ENCODE measurements at regions not wholly inside any gene's neighbourhood (a gene's known extent, or its start where the extent isn't known, plus 50 kb on each side); places are given as distances from the start of the nearest gene placed in this dataset.

DNA sequence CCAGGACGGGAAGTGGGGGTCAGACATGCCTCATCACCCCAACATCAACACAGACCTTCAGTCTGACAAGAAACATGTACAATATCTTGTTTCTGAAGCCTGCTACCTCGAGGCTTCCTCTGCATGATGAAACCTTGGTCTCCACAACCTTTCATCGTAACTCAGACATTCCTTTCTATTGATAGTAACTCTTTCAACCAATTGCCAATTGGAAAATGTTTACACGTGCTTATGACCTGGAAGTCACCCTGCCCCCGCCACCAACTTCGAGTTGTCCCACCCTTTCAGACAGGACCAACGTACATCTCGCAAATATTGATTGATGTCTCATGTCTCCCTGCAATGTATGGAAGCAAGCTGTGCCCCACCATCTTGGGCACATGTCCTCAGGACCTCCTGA lies 159.5 kb downstream of the ETS2 start:
- TF ChIP-seq, protein P1, sequence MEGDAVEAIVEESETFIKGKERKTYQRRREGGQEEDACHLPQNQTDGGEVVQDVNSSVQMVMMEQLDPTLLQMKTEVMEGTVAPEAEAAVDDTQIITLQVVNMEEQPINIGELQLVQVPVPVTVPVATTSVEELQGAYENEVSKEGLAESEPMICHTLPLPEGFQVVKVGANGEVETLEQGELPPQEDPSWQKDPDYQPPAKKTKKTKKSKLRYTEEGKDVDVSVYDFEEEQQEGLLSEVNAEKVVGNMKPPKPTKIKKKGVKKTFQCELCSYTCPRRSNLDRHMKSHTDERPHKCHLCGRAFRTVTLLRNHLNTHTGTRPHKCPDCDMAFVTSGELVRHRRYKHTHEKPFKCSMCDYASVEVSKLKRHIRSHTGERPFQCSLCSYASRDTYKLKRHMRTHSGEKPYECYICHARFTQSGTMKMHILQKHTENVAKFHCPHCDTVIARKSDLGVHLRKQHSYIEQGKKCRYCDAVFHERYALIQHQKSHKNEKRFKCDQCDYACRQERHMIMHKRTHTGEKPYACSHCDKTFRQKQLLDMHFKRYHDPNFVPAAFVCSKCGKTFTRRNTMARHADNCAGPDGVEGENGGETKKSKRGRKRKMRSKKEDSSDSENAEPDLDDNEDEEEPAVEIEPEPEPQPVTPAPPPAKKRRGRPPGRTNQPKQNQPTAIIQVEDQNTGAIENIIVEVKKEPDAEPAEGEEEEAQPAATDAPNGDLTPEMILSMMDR (IDR thresholded peaks at IDR 0.05): no peak
- TF ChIP-seq EP300 (IDR thresholded peaks at IDR 0.05): no peak
